Vagina (tissue), 2 donors: ENCODE measurements at regions not wholly inside any gene's neighbourhood (a gene's known extent, or its start where the extent isn't known, plus 50 kb on each side); places are given as distances from the start of the nearest gene placed in this dataset.

Source experiments
- DNase-seq, 2 donors: peaks; one replicate each; pipeline ENCODE4 v3.0.0-alpha.2; 2017; ENCODE audit errors: extremely low spot score in 2 of 2
- H3K27ac ChIP-seq: fragments of 200-600 bp; sonication (generic); one replicate; pipeline ENCODE4 v1.5.1; 2019
- H3K27me3 ChIP-seq: fragments of 200-600 bp; sonication (generic); one replicate; pipeline ENCODE4 v1.5.1; 2019
- H3K36me3 ChIP-seq, 2 donors: fragments of 200-600 bp; sonication (generic); one replicate each; pipeline ENCODE4 v1.5.1; 2017 to 2019
- H3K4me1 ChIP-seq: fragments of 200-600 bp; sonication (generic); one replicate; pipeline ENCODE4 v1.5.1; 2019
- H3K4me3 ChIP-seq, 2 donors: fragments of 200-600 bp; sonication (generic); 1 replicate in 1 of 2; 2 replicates in 1 of 2; pipeline ENCODE4 v1.5.1; 2016 to 2019
- H3K9me3 ChIP-seq: fragments of 200-600 bp; sonication (generic); one replicate; pipeline ENCODE4 v1.5.1; 2019
- POLR2A ChIP-seq, 2 donors: fragments of 450-650 bp; IDR thresholded peaks; one replicate each; pipeline ENCODE4 v1.6.1; 2017; ENCODE audit warnings: antibody characterized with exemption in 2 of 2, mild to moderate bottlenecking in 2 of 2, moderate library complexity in 2 of 2
- POLR2AphosphoS5 ChIP-seq, 2 donors: sonication (generic); formaldehyde crosslinking; IDR thresholded peaks; one replicate each; pipeline ENCODE4 v1.9.0; 2017; ENCODE audit warnings: antibody characterized with exemption in 2 of 2, mild to moderate bottlenecking in 2 of 2, low read depth in 1 of 2; ENCODE audit not compliant: insufficient read depth in 1 of 2
- intact Hi-C: fragments of 100-400 bp; cut with DNase I; formaldehyde crosslinking; loops from one replicate; pipeline ENCODE4 v1.15.1; 2023
- TF ChIP-seq, protein P1 (sequence below), 3 experiments: fragments of 450-650 bp in 2 of 3; fragments of 200-600 bp in 1 of 3; sonication (generic) in 1 of 3; IDR thresholded peaks; one replicate each; pipeline ENCODE4 v1.5.1; 2017 to 2019; ENCODE audit warnings: antibody characterized with exemption in 3 of 3, mild to moderate bottlenecking in 2 of 3, moderate library complexity in 2 of 3

DNA sequence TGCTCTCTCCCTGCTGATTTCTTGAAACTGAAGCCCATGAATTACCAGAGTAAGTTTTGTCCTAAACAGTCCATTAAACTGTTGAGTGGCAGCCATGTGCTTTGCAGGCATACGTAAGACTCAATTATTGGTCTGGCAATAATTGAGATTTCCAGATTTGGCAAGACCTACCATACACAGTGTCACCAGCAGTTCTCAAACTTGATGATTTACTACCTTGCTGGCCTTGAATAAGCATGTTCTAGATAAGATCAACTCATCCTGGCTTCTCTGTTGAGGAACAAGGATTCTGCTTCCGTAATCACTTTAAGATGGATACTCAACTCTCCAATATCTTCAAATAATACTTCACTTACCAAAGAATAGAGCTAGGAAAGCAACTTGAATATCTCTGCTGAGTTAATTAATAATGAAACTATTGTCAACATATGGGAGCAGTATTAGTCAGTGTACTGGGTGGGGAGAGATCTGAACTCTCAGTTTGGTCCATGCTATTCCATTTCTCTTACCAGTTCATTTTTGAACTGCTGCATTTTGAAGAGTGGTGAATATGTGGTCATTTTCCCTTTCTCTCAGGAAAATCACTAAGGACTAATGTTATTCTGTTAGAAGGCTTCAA lies 181.4 kb downstream of the IPMK start:
- no peaks in the 10 kb centered on the region for H3K9me3 ChIP-seq
- no peaks in the 10 kb centered on the region for H3K27me3 ChIP-seq
- H3K4me1 ChIP-seq = no peaks in the 10 kb centered on the region
- no peaks in the 10 kb centered on the region for H3K36me3 ChIP-seq
- intact Hi-C loops = no loop called here
- no peak for DNase-seq
- no peak overlapping the region for H3K27ac ChIP-seq
- no peak overlapping the region for H3K4me3 ChIP-seq
- TF ChIP-seq POLR2AphosphoS5 (IDR thresholded peaks at IDR 0.05; ENCODE audit: insufficient read depth in 1 of 2, low read depth in 1 of 2) (no peak), POLR2A (IDR thresholded peaks at IDR 0.05) (no peak)
- TF ChIP-seq, protein P1, sequence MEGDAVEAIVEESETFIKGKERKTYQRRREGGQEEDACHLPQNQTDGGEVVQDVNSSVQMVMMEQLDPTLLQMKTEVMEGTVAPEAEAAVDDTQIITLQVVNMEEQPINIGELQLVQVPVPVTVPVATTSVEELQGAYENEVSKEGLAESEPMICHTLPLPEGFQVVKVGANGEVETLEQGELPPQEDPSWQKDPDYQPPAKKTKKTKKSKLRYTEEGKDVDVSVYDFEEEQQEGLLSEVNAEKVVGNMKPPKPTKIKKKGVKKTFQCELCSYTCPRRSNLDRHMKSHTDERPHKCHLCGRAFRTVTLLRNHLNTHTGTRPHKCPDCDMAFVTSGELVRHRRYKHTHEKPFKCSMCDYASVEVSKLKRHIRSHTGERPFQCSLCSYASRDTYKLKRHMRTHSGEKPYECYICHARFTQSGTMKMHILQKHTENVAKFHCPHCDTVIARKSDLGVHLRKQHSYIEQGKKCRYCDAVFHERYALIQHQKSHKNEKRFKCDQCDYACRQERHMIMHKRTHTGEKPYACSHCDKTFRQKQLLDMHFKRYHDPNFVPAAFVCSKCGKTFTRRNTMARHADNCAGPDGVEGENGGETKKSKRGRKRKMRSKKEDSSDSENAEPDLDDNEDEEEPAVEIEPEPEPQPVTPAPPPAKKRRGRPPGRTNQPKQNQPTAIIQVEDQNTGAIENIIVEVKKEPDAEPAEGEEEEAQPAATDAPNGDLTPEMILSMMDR (IDR thresholded peaks at IDR 0.05) = no peak

DNA sequence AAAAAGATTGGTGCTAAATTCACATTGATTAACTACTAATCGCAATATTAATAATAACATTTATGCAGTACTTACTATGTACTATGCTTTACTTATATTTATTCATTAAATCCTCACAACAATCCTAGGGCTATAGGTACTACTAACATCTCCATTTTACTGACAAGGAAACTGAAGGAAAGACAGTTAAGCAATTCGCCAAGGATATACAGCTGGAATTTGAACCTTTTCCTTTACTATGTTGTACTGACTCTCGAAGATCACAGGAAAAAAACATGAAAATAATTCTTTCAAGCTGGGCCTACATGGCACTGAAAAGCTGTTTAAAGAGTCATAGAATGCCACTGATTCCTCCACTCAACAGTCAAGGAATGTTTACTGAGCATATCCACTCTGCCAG lies 185.4 kb downstream of the IPMK start:
- no peak overlapping the region for H3K27ac ChIP-seq
- no peaks in the 10 kb centered on the region for H3K9me3 ChIP-seq
- intact Hi-C loops = no loop called here
- no peak for DNase-seq
- no peak overlapping the region for H3K4me3 ChIP-seq
- no peaks in the 10 kb centered on the region for H3K27me3 ChIP-seq
- H3K36me3 ChIP-seq = no peaks in the 10 kb centered on the region
- TF ChIP-seq POLR2AphosphoS5 (IDR thresholded peaks at IDR 0.05; ENCODE audit: insufficient read depth in 1 of 2, low read depth in 1 of 2) = no peak
- TF ChIP-seq POLR2A (IDR thresholded peaks at IDR 0.05) = no peak
- TF ChIP-seq, protein P1 (IDR thresholded peaks at IDR 0.05) = no peak
- no peaks in the 10 kb centered on the region for H3K4me1 ChIP-seq

DNA sequence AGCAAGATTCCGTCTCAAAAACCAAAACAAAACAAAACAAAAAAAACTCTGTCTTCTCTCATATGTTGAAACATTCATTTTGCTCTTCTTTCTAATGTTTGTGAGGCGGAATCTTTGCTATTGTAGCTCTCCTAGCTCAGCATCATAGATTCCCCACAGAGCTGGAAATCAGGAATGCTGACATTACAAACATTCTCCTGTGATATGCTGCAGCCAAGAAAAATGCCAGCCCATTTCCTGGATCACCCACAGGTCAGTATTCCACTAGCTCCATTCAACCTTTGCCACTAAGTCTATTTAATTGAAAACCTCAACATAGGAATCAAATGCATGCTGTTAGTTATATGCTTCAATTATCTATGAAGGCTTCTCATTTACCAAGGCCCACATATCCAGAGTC lies 186.3 kb downstream of the IPMK start:
- TF ChIP-seq, protein P1 (IDR thresholded peaks at IDR 0.05) = no peak
- TF ChIP-seq POLR2AphosphoS5 (IDR thresholded peaks at IDR 0.05; ENCODE audit: insufficient read depth in 1 of 2, low read depth in 1 of 2) (no peak), POLR2A (IDR thresholded peaks at IDR 0.05) (no peak)
- no peak overlapping the region for H3K4me3 ChIP-seq
- intact Hi-C loops = no loop called here
- H3K27ac ChIP-seq = no peak overlapping the region
- no peak for DNase-seq
- no peaks in the 10 kb centered on the region for H3K27me3 ChIP-seq
- no peaks in the 10 kb centered on the region for H3K4me1 ChIP-seq
- no peaks in the 10 kb centered on the region for H3K9me3 ChIP-seq
- no peaks in the 10 kb centered on the region for H3K36me3 ChIP-seq

DNA sequence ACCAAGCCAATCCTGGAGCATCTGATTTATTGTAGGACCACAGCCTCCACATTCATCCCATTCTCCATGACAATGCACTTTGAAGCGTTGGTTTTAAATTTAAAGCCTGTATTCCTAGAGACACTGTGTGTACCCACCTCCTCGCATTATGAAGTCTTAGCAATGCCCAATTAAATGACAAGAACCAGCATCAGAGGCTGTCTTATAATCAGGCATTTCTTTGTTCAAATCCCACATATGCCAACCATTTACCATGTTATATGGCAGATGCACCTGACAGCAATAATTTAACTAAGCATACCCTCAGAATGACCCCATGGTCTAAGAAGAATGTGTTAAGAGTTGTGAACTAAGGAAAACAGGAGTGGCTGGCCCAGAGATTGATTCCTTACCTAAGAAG lies 188.2 kb downstream of the IPMK start:
- Histone ChIP-seq H3K27ac (no peak overlapping the region), H3K36me3 (no peaks in the 10 kb centered on the region), H3K4me1 (no peaks in the 10 kb centered on the region), H3K27me3 (no peaks in the 10 kb centered on the region), H3K9me3 (no peaks in the 10 kb centered on the region), H3K4me3 (no peak overlapping the region)
- TF ChIP-seq POLR2A (IDR thresholded peaks at IDR 0.05) = no peak
- TF ChIP-seq, protein P1 (IDR thresholded peaks at IDR 0.05) = no peak
- no peak for TF ChIP-seq POLR2AphosphoS5 (IDR thresholded peaks at IDR 0.05; ENCODE audit: insufficient read depth in 1 of 2, low read depth in 1 of 2)
- DNase-seq = no peak
- intact Hi-C loops = no loop called here

DNA sequence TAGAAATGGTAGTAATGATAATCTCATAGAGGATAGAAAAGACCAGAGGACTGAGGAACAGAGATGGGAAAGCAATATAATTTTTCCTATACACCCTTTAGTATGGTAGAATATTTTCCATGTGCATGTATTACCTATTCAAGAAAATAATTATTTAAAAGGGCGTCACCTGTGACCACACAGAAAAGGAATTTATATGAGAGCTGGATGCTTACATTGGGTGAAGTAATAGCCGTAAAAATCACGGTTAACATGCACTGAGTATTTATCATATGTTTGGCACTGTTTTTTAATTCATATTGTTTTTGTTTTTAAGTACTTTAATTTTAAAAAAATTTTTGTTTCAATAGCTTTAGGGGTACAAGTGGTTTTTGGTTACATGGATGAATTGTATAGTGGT lies 195.1 kb downstream of the IPMK start:
- Histone ChIP-seq H3K4me3 (no peak overlapping the region), H3K27me3 (no peaks in the 10 kb centered on the region), H3K27ac (no peak overlapping the region), H3K4me1 (no peaks in the 10 kb centered on the region), H3K9me3 (no peaks in the 10 kb centered on the region), H3K36me3 (no peaks in the 10 kb centered on the region)
- intact Hi-C loops = no loop called here
- DNase-seq = no peak
- TF ChIP-seq POLR2AphosphoS5 (IDR thresholded peaks at IDR 0.05; ENCODE audit: insufficient read depth in 1 of 2, low read depth in 1 of 2) (no peak), POLR2A (IDR thresholded peaks at IDR 0.05) (no peak)
- TF ChIP-seq, protein P1 (IDR thresholded peaks at IDR 0.05) = no peak
